Uterus (tissue), 3 donors: ENCODE measurements at regions not wholly inside any gene's neighbourhood (a gene's known extent, or its start where the extent isn't known, plus 50 kb on each side); places are given as distances from the start of the nearest gene placed in this dataset.

Experiments
- DNase-seq, 2 donors: peaks; one replicate each; pipeline ENCODE4 v3.0.0-alpha.2; 2019 to 2020
- H3K27ac ChIP-seq, 2 donors: fragments of 200-600 bp; sonication (generic); 1 replicate in 1 of 2; 2 replicates in 1 of 2; pipeline ENCODE4 v1.5.1; 2016 to 2018
- H3K27me3 ChIP-seq, 2 donors: fragments of 200-600 bp; sonication (generic); one replicate each; pipeline ENCODE4 v1.5.1; 2018 to 2019; ENCODE audit warnings: control low read depth in 1 of 2
- H3K36me3 ChIP-seq, 2 donors: fragments of 200-600 bp; sonication (generic); one replicate each; pipeline ENCODE4 v1.5.1; 2019; ENCODE audit warnings: control low read depth in 1 of 2
- H3K4me1 ChIP-seq, 2 donors: fragments of 200-600 bp; sonication (generic); one replicate each; pipeline ENCODE4 v1.5.1; 2018 to 2019; ENCODE audit warnings: control low read depth in 1 of 2
- H3K4me3 ChIP-seq, 2 donors: fragments of 200-600 bp; sonication (generic); 1 replicate in 1 of 2; 2 replicates in 1 of 2; pipeline ENCODE4 v1.5.1; 2018 to 2019; ENCODE audit warnings: mild to moderate bottlenecking in 1 of 2
- H3K9me3 ChIP-seq, 2 donors: fragments of 200-600 bp; sonication (generic); one replicate each; pipeline ENCODE4 v1.5.1; 2019; ENCODE audit warnings: control low read depth in 1 of 2
- CTCF ChIP-seq, 4 experiments: fragments of 200-600 bp in 2 of 4; fragments of 450-650 bp in 2 of 4; sonication (generic) in 2 of 4; IDR thresholded peaks; one replicate each; pipeline ENCODE4 v1.5.1; 2016 to 2019; ENCODE audit warnings: antibody characterized with exemption in 4 of 4, mild to moderate bottlenecking in 2 of 4, moderate library complexity in 1 of 4
- POLR2A ChIP-seq, 2 donors: fragments of 450-650 bp; IDR thresholded peaks; one replicate each; pipeline ENCODE4 v1.6.1; 2016; ENCODE audit warnings: antibody characterized with exemption in 2 of 2, mild to moderate bottlenecking in 1 of 2, moderate library complexity in 1 of 2
- intact Hi-C: fragments of 100-400 bp; cut with DNase I; formaldehyde crosslinking; loops from one replicate; pipeline ENCODE4 v1.15.1; 2023; ENCODE audit warnings: low total_unique reads
- donor health status: DM: yes; HTN: yes; CAD: no.

GRCh38 chr11:98495016-98495415 is 525.7 kb upstream of the CNTN5 start:
- H3K9me3 ChIP-seq = no peaks in the 10 kb centered on the region
- TF ChIP-seq POLR2A (IDR thresholded peaks at IDR 0.05) (no peak), CTCF (IDR thresholded peaks at IDR 0.05) (no peak)
- no peak for DNase-seq
- H3K4me3 ChIP-seq = no peak overlapping the region
- no peak overlapping the region for H3K27ac ChIP-seq
- H3K27me3 ChIP-seq = no peaks in the 10 kb centered on the region
- H3K36me3 ChIP-seq = no peaks in the 10 kb centered on the region
- intact Hi-C loops = no loop called here
- no peaks in the 10 kb centered on the region for H3K4me1 ChIP-seq

GRCh38 chr11:98495601-98496000 is 525.1 kb upstream of the CNTN5 start:
- TF ChIP-seq CTCF (IDR thresholded peaks at IDR 0.05) (no peak), POLR2A (IDR thresholded peaks at IDR 0.05) (no peak)
- Histone ChIP-seq H3K27me3 (no peaks in the 10 kb centered on the region), H3K36me3 (no peaks in the 10 kb centered on the region), H3K27ac (no peak overlapping the region), H3K4me3 (no peak overlapping the region), H3K9me3 (no peaks in the 10 kb centered on the region), H3K4me1 (no peaks in the 10 kb centered on the region)
- intact Hi-C loops = no loop called here
- DNase-seq = no peak

GRCh38 chr11:98507208-98507607 is 513.5 kb upstream of the CNTN5 start:
- intact Hi-C loops = no loop called here
- TF ChIP-seq POLR2A (IDR thresholded peaks at IDR 0.05) = no peak
- TF ChIP-seq CTCF (IDR thresholded peaks at IDR 0.05) = no peak
- H3K9me3 ChIP-seq = no peaks in the 10 kb centered on the region
- no peaks in the 10 kb centered on the region for H3K36me3 ChIP-seq
- no peak for DNase-seq
- H3K27ac ChIP-seq = no peak overlapping the region
- no peaks in the 10 kb centered on the region for H3K27me3 ChIP-seq
- H3K4me3 ChIP-seq = no peak overlapping the region
- H3K4me1 ChIP-seq = no peaks in the 10 kb centered on the region

- TF ChIP-seq CTCF (IDR thresholded peaks at IDR 0.05) (no peak), POLR2A (IDR thresholded peaks at IDR 0.05) (no peak)
- Histone ChIP-seq H3K36me3 (no peaks in the 10 kb centered on the region), H3K9me3 (no peaks in the 10 kb centered on the region), H3K27ac (no peak overlapping the region), H3K4me1 (no peaks in the 10 kb centered on the region), H3K4me3 (no peak overlapping the region), H3K27me3 (no peaks in the 10 kb centered on the region)
- no peak for DNase-seq
- intact Hi-C loops = no loop called here
These were observed 507.8 kb upstream of the CNTN5 start for GRCh38 chr11:98512938-98513337.

- TF ChIP-seq CTCF (IDR thresholded peaks at IDR 0.05) (no peak), POLR2A (IDR thresholded peaks at IDR 0.05) (no peak)
- no peaks in the 10 kb centered on the region for H3K36me3 ChIP-seq
- no peaks in the 10 kb centered on the region for H3K27me3 ChIP-seq
- no peak overlapping the region for H3K4me3 ChIP-seq
- no peak overlapping the region for H3K27ac ChIP-seq
- DNase-seq = no peak
- no peaks in the 10 kb centered on the region for H3K4me1 ChIP-seq
- intact Hi-C loops = no loop called here
- no peaks in the 10 kb centered on the region for H3K9me3 ChIP-seq
These were observed 489.2 kb upstream of the CNTN5 start for GRCh38 chr11:98531576-98531975.
